Fibroblast of villous mesenchyme (primary cell): ENCODE measurements at regions not wholly inside any gene's neighbourhood (a gene's known extent, or its start where the extent isn't known, plus 50 kb on each side); places are given as distances from the start of the nearest gene placed in this dataset.

Source experiments
- DNase-seq: peaks from one replicate; pipeline ENCODE4 v3.0.0-alpha.2; 2010; ENCODE audit warnings: low read depth
- H3K4me3 ChIP-seq: 2 replicates; pipeline ENCODE4 v1.5.1; 2011; ENCODE audit warnings: low read depth, mild to moderate bottlenecking, low read length
- CTCF ChIP-seq: IDR thresholded peaks from 2 replicates; pipeline ENCODE4 v1.5.1; 2012; ENCODE audit warnings: low read depth, mild to moderate bottlenecking, low read length; ENCODE audit not compliant: insufficient read depth

- no peak for TF ChIP-seq CTCF
- no peak for DNase-seq
- H3K4me3 ChIP-seq: no peak overlapping the region
These were observed 113.9 kb downstream of the AGTR2 start for GRCh38 chrX:116284400-116284799.

GRCh38 chrX:116285501-116285900 lies 115.0 kb downstream of the AGTR2 start:
- DNase-seq: no peak
- no peak for TF ChIP-seq CTCF
- H3K4me3 ChIP-seq: no peak overlapping the region

GRCh38 chrX:116289592-116289991 lies 119.0 kb downstream of the AGTR2 start:
- no peak for DNase-seq
- no peak overlapping the region for H3K4me3 ChIP-seq
- TF ChIP-seq CTCF: no peak

- no peak for TF ChIP-seq CTCF
- no peak for DNase-seq
These were observed 119.8 kb downstream of the AGTR2 start for GRCh38 chrX:116290359-116290758.

GRCh38 chrX:116292183-116292582 lies 121.6 kb downstream of the AGTR2 start:
- H3K4me3 ChIP-seq: no peak overlapping the region
- TF ChIP-seq CTCF: no peak
- DNase-seq: no peak

More at GRCh38 chrX:116290359-116290758, 119.8 kb downstream of the AGTR2 start:
- H3K4me3 ChIP-seq: no peak overlapping the region

DNA sequence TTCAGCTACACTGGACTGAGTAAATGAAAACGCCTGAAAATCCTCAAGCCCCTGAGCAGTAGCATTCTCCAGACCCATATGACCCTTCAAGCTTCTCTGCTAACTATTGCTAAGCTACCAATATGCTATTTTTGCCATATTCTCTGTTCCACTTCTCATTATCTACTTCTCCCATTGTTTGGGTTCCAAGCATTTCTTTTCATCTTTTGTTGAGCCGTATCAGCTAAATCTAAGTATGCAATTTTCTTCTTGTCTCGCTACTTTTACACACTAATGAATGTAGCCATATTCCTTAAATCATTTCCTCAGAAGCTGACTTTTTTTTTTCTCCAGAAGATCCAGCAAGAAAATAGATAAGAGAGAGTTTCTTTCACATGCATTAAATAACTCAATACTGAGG lies 128.4 kb downstream of the AGTR2 start:
- no peak overlapping the region for H3K4me3 ChIP-seq
- no peak for DNase-seq
- no peak for TF ChIP-seq CTCF

DNA sequence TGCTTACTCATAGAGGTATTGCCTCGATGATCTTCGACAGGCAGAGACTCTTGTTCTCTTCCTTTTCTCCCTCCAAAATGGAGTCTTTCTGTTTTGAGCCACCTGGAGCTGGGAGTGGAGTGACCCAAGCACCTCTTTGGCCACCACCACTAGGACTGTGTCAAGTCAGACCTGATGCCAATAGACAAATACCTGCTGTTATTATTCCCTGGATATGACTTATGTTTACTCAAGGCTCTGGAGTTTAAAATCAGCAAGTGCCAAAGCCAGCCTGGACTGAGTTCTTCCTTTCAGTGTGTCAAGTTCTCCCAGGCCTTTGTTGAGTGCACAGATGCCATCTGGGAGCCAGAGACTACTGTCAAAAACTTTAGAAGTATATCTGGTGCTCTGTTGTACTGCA lies 130.2 kb upstream of the SLC6A14 start:
- DNase-seq: no peak
- no peak overlapping the region for H3K4me3 ChIP-seq
- TF ChIP-seq CTCF: no peak
